ENCODE measurements at regions not wholly inside any gene's neighbourhood (a gene's known extent, or its start where the extent isn't known, plus 50 kb on each side); places are given as distances from the start of the nearest gene placed in this dataset.

DNA sequence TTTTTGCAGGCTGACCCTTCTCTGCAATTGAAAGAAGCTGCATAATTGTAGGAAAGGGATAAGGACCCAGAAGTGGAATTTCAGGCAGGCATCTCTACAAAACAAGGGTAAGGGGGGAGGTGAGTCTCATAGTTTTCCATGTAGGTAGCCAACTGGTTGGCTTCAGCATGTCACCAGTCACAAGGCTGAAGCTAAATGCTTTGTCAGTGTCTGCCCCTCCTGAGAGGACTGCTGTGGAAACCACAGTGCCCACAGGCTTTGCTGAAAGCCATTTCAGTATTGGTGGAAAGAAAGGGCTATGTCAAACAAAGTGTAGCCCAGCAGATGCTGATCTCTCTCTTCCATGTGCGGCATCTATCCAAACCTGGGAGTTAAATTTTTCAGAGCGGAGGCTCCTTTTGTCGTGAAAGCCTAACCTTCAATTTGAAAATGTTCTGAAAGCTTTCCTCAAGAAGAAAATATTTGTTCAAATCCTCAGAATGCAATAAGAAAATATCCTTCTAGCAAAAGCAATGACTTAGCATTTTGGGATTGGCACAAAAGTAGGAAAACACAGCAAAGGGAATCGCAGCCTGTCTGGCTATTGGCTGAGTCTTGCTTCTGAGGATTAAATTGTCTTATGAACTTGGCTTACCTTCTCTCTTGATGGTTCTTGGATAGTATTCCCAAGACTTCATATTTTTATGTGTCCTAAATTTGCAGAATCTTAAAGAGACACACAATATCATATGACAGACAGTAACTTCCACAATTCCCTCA, 591.7 kb downstream of the PLPP3 start:
- peak; percentile 6 for DNase-seq (ENCODE audit: low spot score)

GRCh38 chr1:55986003-55986402, 593.4 kb downstream of the PLPP3 start:
- no peak overlapping the region for H2AFZ ChIP-seq (replicated peaks)
- TF ChIP-seq EZH2 (IDR thresholded peaks at IDR 0.05) (no peak), EZH2phosphoT487 (IDR thresholded peaks at IDR 0.05) (no peak)
- TF ChIP-seq, protein P1, sequence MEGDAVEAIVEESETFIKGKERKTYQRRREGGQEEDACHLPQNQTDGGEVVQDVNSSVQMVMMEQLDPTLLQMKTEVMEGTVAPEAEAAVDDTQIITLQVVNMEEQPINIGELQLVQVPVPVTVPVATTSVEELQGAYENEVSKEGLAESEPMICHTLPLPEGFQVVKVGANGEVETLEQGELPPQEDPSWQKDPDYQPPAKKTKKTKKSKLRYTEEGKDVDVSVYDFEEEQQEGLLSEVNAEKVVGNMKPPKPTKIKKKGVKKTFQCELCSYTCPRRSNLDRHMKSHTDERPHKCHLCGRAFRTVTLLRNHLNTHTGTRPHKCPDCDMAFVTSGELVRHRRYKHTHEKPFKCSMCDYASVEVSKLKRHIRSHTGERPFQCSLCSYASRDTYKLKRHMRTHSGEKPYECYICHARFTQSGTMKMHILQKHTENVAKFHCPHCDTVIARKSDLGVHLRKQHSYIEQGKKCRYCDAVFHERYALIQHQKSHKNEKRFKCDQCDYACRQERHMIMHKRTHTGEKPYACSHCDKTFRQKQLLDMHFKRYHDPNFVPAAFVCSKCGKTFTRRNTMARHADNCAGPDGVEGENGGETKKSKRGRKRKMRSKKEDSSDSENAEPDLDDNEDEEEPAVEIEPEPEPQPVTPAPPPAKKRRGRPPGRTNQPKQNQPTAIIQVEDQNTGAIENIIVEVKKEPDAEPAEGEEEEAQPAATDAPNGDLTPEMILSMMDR (IDR thresholded peaks at IDR 0.05) = no peak
- no peaks in the 10 kb centered on the region for H3K27me3 Mint-ChIP-seq (ENCODE audit: insufficient read depth, low read depth)
- H3F3A ChIP-seq (ENCODE audit: low read depth) = no peaks in the 10 kb centered on the region
- no peak overlapping the region for H3K9ac ChIP-seq
- no peak for DNase-seq (ENCODE audit: low spot score)
- no peak overlapping the region for H3K27ac Mint-ChIP-seq
- H3K27me3 ChIP-seq = no peaks in the 10 kb centered on the region
- H3K4me3 Mint-ChIP-seq = no peak overlapping the region
- H3K4me1 Mint-ChIP-seq = peaks cover 5% of the 10 kb centered on the region
- no peak overlapping the region for H3K4me3 ChIP-seq
- no peaks in the 10 kb centered on the region for H4K20me1 ChIP-seq (ENCODE audit: low read depth)
- no peaks in the 10 kb centered on the region for H3K9me3 Mint-ChIP-seq
- H3K36me3 ChIP-seq = no peaks in the 10 kb centered on the region
- H3K27ac ChIP-seq = no peak overlapping the region
- no peaks in the 10 kb centered on the region for H3K36me3 Mint-ChIP-seq
- no peaks in the 10 kb centered on the region for H3K9me3 ChIP-seq (ENCODE audit: low read depth)
- no peaks in the 10 kb centered on the region for H3K79me2 ChIP-seq (ENCODE audit: low read depth)
- H3K4me1 ChIP-seq = peaks cover 15% of the 10 kb centered on the region
- H3K4me2 ChIP-seq = no peak overlapping the region

More for the DNA sequence above, 591.7 kb downstream of the PLPP3 start:
- H3K4me1 ChIP-seq = peaks cover 15% of the 10 kb centered on the region
- no peak overlapping the region for H3K27ac Mint-ChIP-seq
- no peaks in the 10 kb centered on the region for H3K27me3 ChIP-seq
- no peak overlapping the region for H3K4me3 Mint-ChIP-seq
- no peaks in the 10 kb centered on the region for H3K36me3 ChIP-seq
- no peaks in the 10 kb centered on the region for H3F3A ChIP-seq (ENCODE audit: low read depth)
- no peaks in the 10 kb centered on the region for H3K36me3 Mint-ChIP-seq
- H3K9me3 ChIP-seq (ENCODE audit: low read depth) = no peaks in the 10 kb centered on the region
- no peak overlapping the region for H3K4me3 ChIP-seq
- H3K4me1 Mint-ChIP-seq = peaks cover 5% of the 10 kb centered on the region
- no peaks in the 10 kb centered on the region for H3K9me3 Mint-ChIP-seq
- H2AFZ ChIP-seq (replicated peaks) = peak overlapping the region; percentile 26
- no peaks in the 10 kb centered on the region for H3K27me3 Mint-ChIP-seq (ENCODE audit: insufficient read depth, low read depth)
- no peaks in the 10 kb centered on the region for H4K20me1 ChIP-seq (ENCODE audit: low read depth)
- H3K79me2 ChIP-seq (ENCODE audit: low read depth) = no peaks in the 10 kb centered on the region
- no peak for TF ChIP-seq EZH2phosphoT487 (IDR thresholded peaks at IDR 0.05)
- TF ChIP-seq EZH2 (IDR thresholded peaks at IDR 0.05) = no peak
- TF ChIP-seq, protein P1 (IDR thresholded peaks at IDR 0.05) = no peak
- no peak overlapping the region for H3K27ac ChIP-seq
- no peak overlapping the region for H3K9ac ChIP-seq
- no peak overlapping the region for H3K4me2 ChIP-seq

DNA sequence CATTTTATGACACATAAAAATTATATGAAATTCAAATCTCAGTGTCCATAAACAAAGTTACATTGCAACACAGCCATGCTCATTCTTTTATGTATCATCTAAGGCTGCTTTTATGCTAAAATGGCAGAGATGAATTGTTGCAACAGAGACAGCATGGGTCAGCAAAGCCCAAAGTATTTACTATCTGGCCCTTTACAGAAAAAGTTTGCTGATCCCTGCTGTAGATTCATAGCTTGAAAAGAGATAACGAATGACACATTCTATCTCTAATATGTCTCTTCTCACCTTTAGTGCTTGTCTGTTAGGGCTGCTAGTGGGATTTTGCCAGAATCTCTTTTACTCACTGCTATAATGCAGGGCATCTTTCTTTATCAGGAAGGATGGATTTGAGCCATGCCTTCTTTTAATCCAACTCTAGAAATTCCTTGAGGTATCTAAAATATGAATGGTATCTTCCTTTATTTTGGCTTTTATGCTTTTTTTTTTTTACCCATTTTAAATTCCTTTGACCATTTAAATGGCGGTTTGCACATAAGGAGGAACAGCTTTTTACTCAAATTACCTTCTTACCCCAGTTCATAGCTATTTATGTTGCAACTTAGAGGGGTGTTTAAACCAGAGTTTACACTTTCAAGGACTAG, 598.2 kb downstream of the PLPP3 start:
- H3K4me1 ChIP-seq = peaks cover under 1% of the 10 kb centered on the region
- no peaks in the 10 kb centered on the region for H3K79me2 ChIP-seq (ENCODE audit: low read depth)
- no peaks in the 10 kb centered on the region for H3K36me3 Mint-ChIP-seq
- H3K4me2 ChIP-seq = no peak overlapping the region
- H4K20me1 ChIP-seq (ENCODE audit: low read depth) = no peaks in the 10 kb centered on the region
- TF ChIP-seq EZH2phosphoT487 (IDR thresholded peaks at IDR 0.05) (no peak), EZH2 (IDR thresholded peaks at IDR 0.05) (no peak)
- TF ChIP-seq, protein P1 (IDR thresholded peaks at IDR 0.05) = no peak
- no peak overlapping the region for H3K27ac ChIP-seq
- no peaks in the 10 kb centered on the region for H3K9me3 ChIP-seq (ENCODE audit: low read depth)
- peaks cover 1% of the 10 kb centered on the region for H3K4me1 Mint-ChIP-seq
- no peak overlapping the region for H3K4me3 Mint-ChIP-seq
- H2AFZ ChIP-seq (replicated peaks) = no peak overlapping the region
- no peak overlapping the region for H3K9ac ChIP-seq
- H3K36me3 ChIP-seq = no peaks in the 10 kb centered on the region
- H3K27me3 ChIP-seq = no peaks in the 10 kb centered on the region
- H3K4me3 ChIP-seq = no peak overlapping the region
- H3K9me3 Mint-ChIP-seq = peaks cover 2% of the 10 kb centered on the region
- H3F3A ChIP-seq (ENCODE audit: low read depth) = no peaks in the 10 kb centered on the region
- H3K27me3 Mint-ChIP-seq (ENCODE audit: insufficient read depth, low read depth) = peaks cover 3% of the 10 kb centered on the region
- no peak overlapping the region for H3K27ac Mint-ChIP-seq
- DNase-seq (ENCODE audit: low spot score) = no peak

Measured in neural progenitor cell (in vitro differentiated cells).